K562 (cell line): ENCODE measurements at regions not wholly inside any gene's neighbourhood (a gene's known extent, or its start where the extent isn't known, plus 50 kb on each side); places are given as distances from the start of the nearest gene placed in this dataset.

Experiments
- ARID4B ChIP-seq: sonication (generic); formaldehyde crosslinking; IDR thresholded peaks from 2 replicates; pipeline ENCODE4 v1.8.0; 2022; ENCODE audit warnings: mild to moderate bottlenecking, missing genetic modification reagents
- DIDO1 ChIP-seq: fragments of 450-650 bp; IDR thresholded peaks from 2 replicates; pipeline ENCODE4 v1.6.1; 2016; ENCODE audit warnings: low read depth, missing biosample characterization, missing genetic modification characterization
- EGR1 ChIP-seq: fragments of 450-650 bp; conservative IDR thresholded peaks from 2 replicates; pipeline ENCODE4 v1.6.1; 2017; ENCODE audit warnings: mild to moderate bottlenecking
- GABPB2 ChIP-seq: fragments of 250-450 bp; sonication (Bioruptor Pico); conservative IDR thresholded peaks from 2 replicates; pipeline ENCODE4 v1.5.1; 2021; ENCODE audit warnings: mild to moderate bottlenecking
- JUNB ChIP-seq: fragments of 450-650 bp; formaldehyde crosslinking; conservative IDR thresholded peaks from 2 replicates; pipeline ENCODE4 v1.4.0; 2020; ENCODE audit warnings: mild to moderate bottlenecking
- NR2C1 ChIP-seq, 2 experiments: fragments of 450-650 bp; IDR thresholded peaks; 2 replicates each; pipeline ENCODE4 v1.6.1; 2017; ENCODE audit warnings: mild to moderate bottlenecking in 2 of 2, antibody characterized with exemption in 1 of 2, inconsistent platforms in 1 of 2, missing compliant biosample characterization in 1 of 2, missing genetic modification characterization in 1 of 2
- PTBP1 ChIP-seq: fragments of 200-400 bp; formaldehyde crosslinking; IDR thresholded peaks from 2 replicates; pipeline ENCODE4 v1.6.1; 2017; ENCODE audit warnings: low read depth, low read length
- SIX5 ChIP-seq, 2 experiments: IDR thresholded peaks; 2 replicates each; pipeline ENCODE4 v1.6.1; 2011; ENCODE audit warnings: low read length in 2 of 2, borderline replicate concordance in 1 of 2, low read depth in 1 of 2, mild to moderate bottlenecking in 1 of 2, moderate library complexity in 1 of 2; ENCODE audit not compliant: insufficient read depth in 1 of 2
- TCF15 ChIP-seq: fragments of 250-450 bp; sonication (Bioruptor Pico); IDR thresholded peaks from 2 replicates; pipeline ENCODE4 v1.8.0; 2022; ENCODE audit warnings: moderate library complexity, mild to moderate bottlenecking, inconsistent platforms
- TCF7 ChIP-seq: sonication (generic); IDR thresholded peaks from 2 replicates; pipeline ENCODE4 v1.6.1; 2016; ENCODE audit warnings: antibody characterized with exemption, borderline replicate concordance
- XRCC5 ChIP-seq: fragments of 200-400 bp; formaldehyde crosslinking; IDR thresholded peaks from 2 replicates; pipeline ENCODE4 v1.6.1; 2017; ENCODE audit warnings: low read depth, mild to moderate bottlenecking, low read length
- ZKSCAN1 ChIP-seq: fragments of 150-350 bp; IDR thresholded peaks from 2 replicates; pipeline ENCODE4 v1.6.1; 2016; ENCODE audit warnings: low read depth, low read length
- TF ChIP-seq, protein P1 (sequence below): fragments of 250-450 bp; sonication (Bioruptor Pico); IDR thresholded peaks from 2 replicates; pipeline ENCODE4 v1.9.0; 2021; ENCODE audit warnings: mild to moderate bottlenecking
- TF ChIP-seq, protein P2 (sequence below): fragments of 450-650 bp; conservative IDR thresholded peaks from 2 replicates; pipeline ENCODE4 v1.6.1; 2016; ENCODE audit warnings: missing genetic modification characterization, low read depth, mild to moderate bottlenecking, missing compliant biosample characterization, moderate library complexity
- TF ChIP-seq, protein P3 (sequence below): fragments of 250-450 bp; sonication (Bioruptor Pico); IDR thresholded peaks from 2 replicates; pipeline ENCODE4 v1.5.1; 2021; ENCODE audit warnings: mild to moderate bottlenecking
- TF ChIP-seq, protein P4 (sequence below): fragments of 250-450 bp; sonication (Bioruptor Pico); IDR thresholded peaks from 2 replicates; pipeline ENCODE4 v1.4.0; 2020; ENCODE audit warnings: mild to moderate bottlenecking, moderate library complexity

DNA sequence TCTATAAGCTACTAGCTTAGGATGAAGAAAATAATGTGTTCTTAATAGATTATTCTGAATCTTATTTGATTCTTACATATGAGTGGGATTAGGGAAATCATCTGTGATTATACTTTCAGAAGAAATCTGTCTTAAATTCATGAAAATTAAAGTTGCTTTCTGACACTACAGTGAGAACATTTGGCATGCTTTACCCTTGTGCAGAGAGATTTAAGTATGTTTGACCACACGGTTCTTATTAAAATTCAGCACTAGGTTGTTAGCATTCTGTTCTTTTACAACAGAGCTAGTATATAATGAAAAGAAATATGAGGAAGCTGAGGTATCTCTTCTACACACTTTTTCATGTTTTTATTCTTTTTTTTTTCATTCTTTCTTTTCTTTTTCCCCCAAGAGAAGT lies 2723.9 kb downstream of the PCDH9 start (continued):
- TF ChIP-seq ARID4B (CRISPR knock-in tag): no peak
- TF ChIP-seq DIDO1 (tag): no peak
- TF ChIP-seq TCF7: no peak
- TF ChIP-seq EGR1: no peak
- no peak for TF ChIP-seq JUNB (CRISPR knock-in tag)
- no peak for TF ChIP-seq NR2C1 (IDR thresholded peaks at IDR 0.05)
- no peak for TF ChIP-seq NR2C1 (tag; IDR thresholded peaks at IDR 0.05)
- TF ChIP-seq, protein P1, sequence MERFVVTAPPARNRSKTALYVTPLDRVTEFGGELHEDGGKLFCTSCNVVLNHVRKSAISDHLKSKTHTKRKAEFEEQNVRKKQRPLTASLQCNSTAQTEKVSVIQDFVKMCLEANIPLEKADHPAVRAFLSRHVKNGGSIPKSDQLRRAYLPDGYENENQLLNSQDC (CRISPR knock-in tag): no peak
- TF ChIP-seq, protein P2, sequence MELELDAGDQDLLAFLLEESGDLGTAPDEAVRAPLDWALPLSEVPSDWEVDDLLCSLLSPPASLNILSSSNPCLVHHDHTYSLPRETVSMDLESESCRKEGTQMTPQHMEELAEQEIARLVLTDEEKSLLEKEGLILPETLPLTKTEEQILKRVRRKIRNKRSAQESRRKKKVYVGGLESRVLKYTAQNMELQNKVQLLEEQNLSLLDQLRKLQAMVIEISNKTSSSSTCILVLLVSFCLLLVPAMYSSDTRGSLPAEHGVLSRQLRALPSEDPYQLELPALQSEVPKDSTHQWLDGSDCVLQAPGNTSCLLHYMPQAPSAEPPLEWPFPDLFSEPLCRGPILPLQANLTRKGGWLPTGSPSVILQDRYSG (tag): no peak
- TF ChIP-seq TCF15: no peak
- no peak for TF ChIP-seq ZKSCAN1
- TF ChIP-seq XRCC5: no peak
- TF ChIP-seq SIX5 (IDR thresholded peaks at IDR 0.05; ENCODE audit: borderline replicate concordance in 1 of 2, insufficient read depth in 1 of 2, low read depth in 1 of 2, low read length in 2 of 2): no peak
- TF ChIP-seq GABPB2: no peak
- TF ChIP-seq, protein P3, sequence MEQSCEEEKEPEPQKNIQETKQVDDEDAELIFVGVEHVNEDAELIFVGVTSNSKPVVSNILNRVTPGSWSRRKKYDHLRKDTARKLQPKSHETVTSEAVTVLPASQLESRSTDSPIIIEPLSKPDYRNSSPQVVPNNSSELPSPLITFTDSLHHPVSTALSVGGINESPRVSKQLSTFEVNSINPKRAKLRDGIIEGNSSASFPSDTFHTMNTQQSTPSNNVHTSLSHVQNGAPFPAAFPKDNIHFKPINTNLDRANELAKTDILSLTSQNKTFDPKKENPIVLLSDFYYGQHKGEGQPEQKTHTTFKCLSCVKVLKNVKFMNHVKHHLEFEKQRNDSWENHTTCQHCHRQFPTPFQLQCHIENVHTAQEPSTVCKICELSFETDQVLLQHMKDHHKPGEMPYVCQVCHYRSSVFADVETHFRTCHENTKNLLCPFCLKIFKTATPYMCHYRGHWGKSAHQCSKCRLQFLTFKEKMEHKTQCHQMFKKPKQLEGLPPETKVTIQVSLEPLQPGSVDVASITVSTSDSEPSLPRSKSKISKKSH (CRISPR knock-in tag): no peak
- TF ChIP-seq, protein P4, sequence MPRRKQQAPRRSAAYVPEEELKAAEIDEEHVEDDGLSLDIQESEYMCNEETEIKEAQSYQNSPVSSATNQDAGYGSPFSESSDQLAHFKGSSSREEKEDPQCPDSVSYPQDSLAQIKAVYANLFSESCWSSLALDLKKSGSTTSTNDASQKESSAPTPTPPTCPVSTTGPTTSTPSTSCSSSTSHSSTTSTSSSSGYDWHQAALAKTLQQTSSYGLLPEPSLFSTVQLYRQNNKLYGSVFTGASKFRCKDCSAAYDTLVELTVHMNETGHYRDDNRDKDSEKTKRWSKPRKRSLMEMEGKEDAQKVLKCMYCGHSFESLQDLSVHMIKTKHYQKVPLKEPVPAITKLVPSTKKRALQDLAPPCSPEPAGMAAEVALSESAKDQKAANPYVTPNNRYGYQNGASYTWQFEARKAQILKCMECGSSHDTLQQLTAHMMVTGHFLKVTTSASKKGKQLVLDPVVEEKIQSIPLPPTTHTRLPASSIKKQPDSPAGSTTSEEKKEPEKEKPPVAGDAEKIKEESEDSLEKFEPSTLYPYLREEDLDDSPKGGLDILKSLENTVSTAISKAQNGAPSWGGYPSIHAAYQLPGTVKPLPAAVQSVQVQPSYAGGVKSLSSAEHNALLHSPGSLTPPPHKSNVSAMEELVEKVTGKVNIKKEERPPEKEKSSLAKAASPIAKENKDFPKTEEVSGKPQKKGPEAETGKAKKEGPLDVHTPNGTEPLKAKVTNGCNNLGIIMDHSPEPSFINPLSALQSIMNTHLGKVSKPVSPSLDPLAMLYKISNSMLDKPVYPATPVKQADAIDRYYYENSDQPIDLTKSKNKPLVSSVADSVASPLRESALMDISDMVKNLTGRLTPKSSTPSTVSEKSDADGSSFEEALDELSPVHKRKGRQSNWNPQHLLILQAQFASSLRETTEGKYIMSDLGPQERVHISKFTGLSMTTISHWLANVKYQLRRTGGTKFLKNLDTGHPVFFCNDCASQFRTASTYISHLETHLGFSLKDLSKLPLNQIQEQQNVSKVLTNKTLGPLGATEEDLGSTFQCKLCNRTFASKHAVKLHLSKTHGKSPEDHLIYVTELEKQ (CRISPR knock-in tag): no peak
- no peak for TF ChIP-seq PTBP1
